ENCODE measurements at regions not wholly inside any gene's neighbourhood (a gene's known extent, or its start where the extent isn't known, plus 50 kb on each side); places are given as distances from the start of the nearest gene placed in this dataset.

GRCh38 chrX:26375346-26375745, 159.4 kb downstream of the MAGEB5 start:
- TF ChIP-seq CTCF (IDR thresholded peaks at IDR 0.05; ENCODE audit: control insufficient read depth, insufficient read depth, low read depth, low read length, missing control alignments) = no peak
- no peak overlapping the region for H3K4me3 ChIP-seq (ENCODE audit: control insufficient read depth, low read depth, low read length)
- DNase-seq (ENCODE audit: low read depth) = no peak

- H3K4me3 ChIP-seq (ENCODE audit: control insufficient read depth, low read depth, low read length) = no peak overlapping the region
- no peak for TF ChIP-seq CTCF (IDR thresholded peaks at IDR 0.05; ENCODE audit: control insufficient read depth, insufficient read depth, low read depth, low read length, missing control alignments)
- no peak for DNase-seq (ENCODE audit: low read depth)
Measured at GRCh38 chrX:26373829-26374228, 157.9 kb downstream of the MAGEB5 start.

- no peak overlapping the region for H3K4me3 ChIP-seq (ENCODE audit: control insufficient read depth, low read depth, low read length)
- no peak for DNase-seq (ENCODE audit: low read depth)
- TF ChIP-seq CTCF (IDR thresholded peaks at IDR 0.05; ENCODE audit: control insufficient read depth, insufficient read depth, low read depth, low read length, missing control alignments) = no peak
Measured at GRCh38 chrX:26352891-26353430, 137.0 kb downstream of the MAGEB5 start.

- no peak overlapping the region for H3K4me3 ChIP-seq (ENCODE audit: control insufficient read depth, low read depth, low read length)
- no peak for DNase-seq (ENCODE audit: low read depth)
- TF ChIP-seq CTCF (IDR thresholded peaks at IDR 0.05; ENCODE audit: control insufficient read depth, insufficient read depth, low read depth, low read length, missing control alignments) = no peak
Measured at GRCh38 chrX:26347171-26347570, 131.2 kb downstream of the MAGEB5 start.

- no peak overlapping the region for H3K4me3 ChIP-seq (ENCODE audit: control insufficient read depth, low read depth, low read length)
- no peak for TF ChIP-seq CTCF (IDR thresholded peaks at IDR 0.05; ENCODE audit: control insufficient read depth, insufficient read depth, low read depth, low read length, missing control alignments)
- DNase-seq (ENCODE audit: low read depth) = no peak
Measured at GRCh38 chrX:26334232-26334631, 118.3 kb downstream of the MAGEB5 start.

GRCh38 chrX:26328608-26329319, 112.8 kb downstream of the MAGEB5 start:
- no peak for DNase-seq (ENCODE audit: low read depth)
- no peak overlapping the region for H3K4me3 ChIP-seq (ENCODE audit: control insufficient read depth, low read depth, low read length)
- no peak for TF ChIP-seq CTCF (IDR thresholded peaks at IDR 0.05; ENCODE audit: control insufficient read depth, insufficient read depth, low read depth, low read length, missing control alignments)
